GM19239 (cell line): ENCODE measurements at regions not wholly inside any gene's neighbourhood (a gene's known extent, or its start where the extent isn't known, plus 50 kb on each side); places are given as distances from the start of the nearest gene placed in this dataset.
A peak's percentile ranks its signal among the peaks of the same experiment; 100 is the strongest.
"Not testable (repeated sequence)": the region's sequence is repeated elsewhere in the genome, so short reads cannot be mapped to it uniquely, and the experiment has no call there.

Experiments used
- DNase-seq: peaks from one replicate; pipeline ENCODE4 v3.0.0; 2011; ENCODE audit warnings: low spot score; ENCODE audit not compliant: insufficient read length
- FAIRE-seq: peaks from 2 replicates; lab custom pipeline; 2011; peaks lifted over from hg19 to GRCh38; lab: Jason Lieb, UNC

DNA sequence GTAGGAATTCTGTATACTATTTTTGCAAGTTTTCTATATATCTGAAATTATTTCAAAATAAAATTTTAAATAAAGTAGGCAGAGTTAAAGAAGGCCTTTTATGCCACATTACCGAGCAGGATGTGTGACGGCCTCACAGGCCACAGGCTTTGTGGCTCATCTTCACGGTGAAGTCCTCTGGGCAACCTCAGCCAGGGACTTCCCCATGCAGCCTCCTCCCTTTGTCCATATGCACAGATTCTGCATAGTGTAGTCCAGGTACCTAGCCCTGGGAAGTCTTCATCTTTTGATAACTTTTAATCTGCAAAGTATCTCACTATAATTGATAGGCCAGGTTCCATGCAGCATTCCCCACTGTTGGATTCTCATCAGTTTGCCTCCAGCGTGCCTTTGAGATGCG lies 62.8 kb downstream of the ARHGAP11B start:
- DNase-seq, FAIRE-seq: not testable (repeated sequence)

DNA sequence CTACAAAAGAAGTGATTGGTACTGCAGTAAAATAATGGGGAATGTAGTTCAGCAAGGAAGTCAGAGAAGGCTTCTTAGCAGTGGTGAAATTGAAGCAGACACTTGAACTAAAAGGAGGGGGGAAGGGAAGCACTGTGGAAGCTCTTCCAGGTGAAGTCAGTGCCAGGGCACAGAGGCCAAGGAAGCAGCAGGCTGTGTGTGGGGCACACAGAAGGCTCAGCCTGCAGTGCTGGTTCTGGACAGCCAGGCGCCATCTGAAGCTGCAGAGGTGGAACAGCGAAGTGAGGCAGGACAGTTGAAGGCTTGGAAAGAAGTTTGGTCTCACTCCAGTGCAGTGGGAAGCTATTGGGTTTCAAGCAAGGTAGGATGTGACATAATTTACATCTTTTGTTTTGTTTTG lies 64.2 kb downstream of the ARHGAP11B start:
- not testable (repeated sequence) for DNase-seq
- peak; percentile 4 for FAIRE-seq

DNA sequence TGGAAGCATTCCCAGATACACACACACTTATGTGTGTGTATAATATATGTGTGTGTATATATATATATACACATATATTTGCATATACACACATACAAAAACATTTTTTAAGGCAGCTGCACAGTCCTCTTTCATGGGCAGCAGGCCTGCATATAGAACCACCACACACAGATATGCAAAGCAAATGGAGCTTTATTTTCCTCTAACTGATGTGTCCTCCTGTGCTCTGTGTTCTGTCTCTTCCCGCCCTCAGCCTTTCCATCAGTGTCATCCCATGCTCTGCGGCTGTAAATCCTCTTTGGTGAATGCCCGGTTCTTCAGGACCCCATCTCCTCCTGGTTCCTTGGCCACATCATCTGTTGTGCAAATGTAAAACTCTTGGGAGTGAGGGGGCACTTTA lies 69.9 kb downstream of the ARHGAP11B start:
- not testable (repeated sequence) for FAIRE-seq, DNase-seq

DNA sequence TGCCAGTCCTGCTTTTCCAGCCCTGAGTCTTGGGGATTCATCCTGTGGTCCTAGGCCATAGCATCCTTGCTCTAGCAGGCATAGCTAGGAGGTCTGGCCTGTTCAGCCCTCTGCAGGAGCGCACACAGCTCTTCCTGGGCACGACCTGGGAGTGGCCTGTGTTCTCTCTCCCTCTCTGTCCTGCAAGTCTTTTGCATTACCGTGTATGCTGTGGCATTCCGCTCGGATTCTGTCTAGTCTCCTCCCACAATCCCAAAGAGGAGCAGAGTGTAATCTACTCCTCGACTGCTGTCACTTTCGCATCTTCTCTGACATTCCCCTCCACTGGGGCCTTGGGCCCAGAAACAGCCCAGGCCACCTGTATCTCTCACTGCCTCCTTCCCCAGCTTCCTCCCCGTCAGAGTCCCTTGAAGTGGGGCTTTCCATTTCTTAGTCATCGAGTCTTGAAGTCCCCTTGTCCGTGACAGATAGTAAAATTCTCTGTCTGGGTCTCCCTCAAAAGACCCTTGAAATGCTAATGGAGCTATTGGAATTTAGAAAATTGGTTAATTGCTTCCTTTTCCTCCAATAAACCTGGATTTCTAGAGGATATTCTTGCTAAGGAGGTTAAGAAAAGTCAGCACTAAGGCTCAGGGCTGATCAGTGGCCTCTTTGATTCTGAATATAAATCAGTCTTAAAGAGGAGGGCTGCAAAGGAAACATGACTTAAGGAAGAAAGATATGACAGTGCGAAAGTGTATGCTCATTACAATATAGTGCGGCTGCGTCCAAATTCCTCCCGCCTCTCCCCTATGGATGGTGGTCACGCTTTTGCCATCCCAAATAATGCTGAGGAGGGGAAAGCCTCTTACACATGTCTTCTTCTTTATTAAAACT lies 70.7 kb downstream of the ARHGAP11B start:
- peak; percentile 98 for FAIRE-seq
- DNase-seq: not testable (repeated sequence)

DNA sequence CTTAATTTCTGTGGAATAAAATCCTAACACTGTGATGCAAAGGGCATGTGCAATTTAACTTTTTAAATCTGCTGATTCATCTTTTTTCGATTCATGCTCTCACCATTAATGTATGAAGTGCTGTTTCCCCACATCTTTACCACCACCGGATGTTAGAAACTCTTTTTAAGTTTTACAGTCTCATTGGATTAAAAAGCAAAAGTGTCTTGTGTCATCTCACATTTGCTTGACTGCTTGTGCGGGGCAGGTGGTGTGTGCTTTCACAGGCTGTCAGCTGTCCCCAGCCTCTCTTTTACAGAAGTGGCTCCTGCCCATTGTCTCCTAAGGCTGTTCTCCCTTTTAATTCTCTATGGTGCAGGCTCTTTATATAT lies 71.4 kb downstream of the ARHGAP11B start:
- DNase-seq, FAIRE-seq: not testable (repeated sequence)

DNA sequence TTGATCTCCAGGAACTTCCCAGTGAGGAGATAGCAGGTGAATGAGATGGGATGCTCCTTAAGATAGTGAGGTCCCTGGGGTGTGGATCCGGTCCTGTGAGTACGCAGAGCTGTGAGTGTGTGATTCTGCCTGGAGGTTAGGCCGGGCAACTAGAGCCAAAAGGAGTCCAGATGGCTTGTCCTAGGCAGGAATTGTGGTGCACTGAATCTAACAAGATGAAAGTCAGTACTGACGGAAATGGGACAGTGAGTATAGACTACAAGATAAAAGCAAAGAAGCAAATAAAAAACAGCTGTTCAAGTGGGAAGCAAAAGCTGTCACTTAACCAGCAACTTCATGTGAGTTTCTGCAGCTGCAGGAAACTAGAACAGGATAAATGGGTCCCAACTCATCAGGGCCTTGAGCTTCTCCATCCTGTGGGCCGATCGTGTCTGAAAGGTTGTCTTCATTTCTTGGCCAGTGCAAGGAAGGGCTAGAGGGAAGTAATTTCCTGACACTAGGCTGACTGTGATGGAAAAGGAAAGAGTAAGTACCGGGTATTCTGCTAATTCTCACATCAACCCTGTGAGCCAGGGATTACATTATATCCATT lies 74.2 kb downstream of the ARHGAP11B start:
- not testable (repeated sequence) for DNase-seq

GRCh38 chr15:30707976-30708685 lies 82.2 kb downstream of the ARHGAP11B start:
- FAIRE-seq: not testable (repeated sequence)

More for the DNA sequence above, 74.2 kb downstream of the ARHGAP11B start:
- peak; percentile 91 for FAIRE-seq

DNA sequence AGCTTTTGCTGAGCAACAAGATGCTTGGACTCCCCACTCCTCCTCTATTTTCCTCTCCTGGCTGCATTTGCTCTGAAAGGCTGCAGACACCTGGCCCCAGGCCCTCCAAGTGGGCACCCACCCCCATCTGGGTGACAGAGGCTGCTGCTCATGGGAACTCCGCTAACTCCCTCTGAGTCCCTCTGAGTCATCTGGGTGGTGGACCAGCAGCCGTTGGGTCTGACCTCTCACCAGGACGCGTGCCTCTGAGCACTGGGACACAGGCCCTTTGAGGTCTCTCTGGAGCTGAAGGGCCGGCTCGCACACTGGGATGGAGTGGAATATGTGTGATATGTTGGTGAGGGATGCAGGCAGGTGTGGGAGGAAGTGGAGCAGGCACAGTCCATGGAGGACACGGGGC lies 82.9 kb downstream of the ARHGAP11B start:
- FAIRE-seq, DNase-seq: not testable (repeated sequence)

More at GRCh38 chr15:30707976-30708685, 82.2 kb downstream of the ARHGAP11B start:
- not testable (repeated sequence) for DNase-seq

DNA sequence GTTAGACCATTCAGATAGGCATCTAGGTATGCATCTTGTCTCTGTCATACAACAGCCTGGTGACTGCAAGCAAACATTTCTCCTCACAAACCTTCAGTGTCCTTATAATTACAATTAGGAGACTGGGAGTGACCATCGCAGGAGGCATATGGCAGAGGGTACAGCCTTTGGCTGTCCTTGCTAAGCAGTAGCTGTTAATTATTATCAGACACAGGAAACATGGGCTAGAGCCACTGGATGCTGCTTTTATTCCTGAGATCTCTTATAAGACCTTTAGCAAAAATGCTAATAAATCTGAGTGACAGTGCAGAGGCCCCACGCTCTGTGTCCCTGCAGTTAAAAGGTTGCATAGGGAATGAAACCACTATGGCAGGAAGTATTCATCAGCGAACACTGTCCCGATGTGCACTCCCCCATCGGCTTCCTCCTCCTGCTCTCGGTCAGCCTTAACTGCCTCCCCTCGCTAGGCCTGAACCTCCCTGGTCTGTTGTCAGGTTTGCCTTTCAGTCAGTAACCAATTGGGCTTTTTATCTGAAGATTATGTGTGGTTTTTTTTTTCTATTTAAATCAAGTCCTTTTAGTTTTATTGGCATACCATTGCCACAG lies 92.2 kb downstream of the ARHGAP11B start:
- FAIRE-seq: peak; percentile 21
- peak; percentile 1 for DNase-seq

- DNase-seq, FAIRE-seq: not testable (repeated sequence)
Observed at GRCh38 chr15:30719363-30719762, 93.4 kb downstream of the ARHGAP11B start.

- peak; percentile 49 for FAIRE-seq
- not testable (repeated sequence) for DNase-seq
Observed at GRCh38 chr15:30720825-30721224, 94.9 kb downstream of the ARHGAP11B start.

DNA sequence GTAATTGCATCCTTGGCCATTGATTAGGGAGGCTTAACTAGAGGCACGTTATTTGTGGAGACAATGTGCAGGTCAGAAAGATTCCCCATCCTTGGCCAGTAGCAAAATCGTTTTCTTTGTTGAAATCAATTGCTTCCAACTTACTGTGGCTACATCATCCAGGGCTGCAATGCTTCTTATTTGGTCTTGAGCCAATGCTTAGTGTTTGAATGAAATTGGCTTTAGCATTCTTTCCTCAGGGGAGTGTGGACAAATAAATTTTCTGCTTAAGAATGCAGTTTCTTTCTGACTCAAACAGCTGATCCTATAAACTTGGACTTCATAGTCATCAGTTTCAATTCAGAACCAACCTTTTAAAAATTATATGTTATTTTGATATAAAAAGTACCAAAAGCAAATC lies 95.6 kb downstream of the ARHGAP11B start:
- FAIRE-seq, DNase-seq: not testable (repeated sequence)

DNA sequence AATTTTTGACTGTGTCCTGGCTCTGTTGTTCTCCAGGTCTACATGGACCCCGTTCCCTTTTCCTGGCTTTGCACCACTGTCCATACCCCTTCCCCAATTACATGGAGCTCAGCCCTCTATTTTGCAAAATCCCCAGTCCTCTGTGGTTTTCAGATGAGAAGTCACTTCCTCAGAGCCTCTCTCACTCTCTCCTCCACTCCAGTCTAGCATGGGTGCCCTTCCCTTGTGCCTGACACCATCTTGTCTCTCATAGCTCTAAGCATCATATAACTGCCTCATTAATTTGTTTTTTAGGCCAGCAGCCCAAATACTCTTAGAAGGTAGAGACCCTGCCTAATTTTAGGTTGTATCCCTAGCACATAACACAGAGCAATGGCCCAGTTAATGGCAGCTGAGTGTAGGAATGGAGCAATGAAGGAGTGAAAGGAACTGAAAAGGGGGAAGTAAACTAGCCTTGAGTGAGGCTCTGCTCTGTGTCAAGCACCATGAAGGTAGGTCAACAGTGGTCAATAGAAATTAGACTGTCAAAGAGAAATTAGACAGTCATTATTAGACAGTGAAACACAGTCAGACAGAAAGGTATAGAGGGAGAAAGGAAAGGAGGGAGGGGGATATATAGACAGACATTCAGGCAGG lies 97.7 kb downstream of the ARHGAP11B start:
- DNase-seq, FAIRE-seq: not testable (repeated sequence)

GRCh38 chr15:30729880-30730590 lies 104.1 kb downstream of the ARHGAP11B start:
- FAIRE-seq, DNase-seq: not testable (repeated sequence)

DNA sequence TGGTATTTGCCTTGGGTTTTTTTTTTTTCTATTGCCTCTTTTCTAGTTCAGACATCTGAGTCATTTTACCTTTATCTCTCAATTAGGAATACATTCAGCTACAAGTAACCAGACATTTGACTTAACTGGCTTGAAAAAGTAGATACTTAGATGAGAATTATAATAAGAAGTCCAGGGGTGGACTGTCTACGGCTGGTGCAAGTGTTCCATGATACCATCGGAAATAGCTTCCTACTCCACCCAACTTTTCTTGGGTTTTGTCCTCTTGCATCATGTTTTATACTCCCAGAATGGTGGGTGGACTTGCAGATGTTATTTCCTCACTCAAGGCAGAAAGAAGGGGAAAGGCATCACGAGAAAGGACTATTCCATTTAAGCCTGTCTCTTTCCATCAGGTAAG lies 104.7 kb downstream of the ARHGAP11B start:
- DNase-seq, FAIRE-seq: not testable (repeated sequence)

- not testable (repeated sequence) for FAIRE-seq, DNase-seq
Observed at GRCh38 chr15:30732100-30732499, 106.2 kb downstream of the ARHGAP11B start.

DNA sequence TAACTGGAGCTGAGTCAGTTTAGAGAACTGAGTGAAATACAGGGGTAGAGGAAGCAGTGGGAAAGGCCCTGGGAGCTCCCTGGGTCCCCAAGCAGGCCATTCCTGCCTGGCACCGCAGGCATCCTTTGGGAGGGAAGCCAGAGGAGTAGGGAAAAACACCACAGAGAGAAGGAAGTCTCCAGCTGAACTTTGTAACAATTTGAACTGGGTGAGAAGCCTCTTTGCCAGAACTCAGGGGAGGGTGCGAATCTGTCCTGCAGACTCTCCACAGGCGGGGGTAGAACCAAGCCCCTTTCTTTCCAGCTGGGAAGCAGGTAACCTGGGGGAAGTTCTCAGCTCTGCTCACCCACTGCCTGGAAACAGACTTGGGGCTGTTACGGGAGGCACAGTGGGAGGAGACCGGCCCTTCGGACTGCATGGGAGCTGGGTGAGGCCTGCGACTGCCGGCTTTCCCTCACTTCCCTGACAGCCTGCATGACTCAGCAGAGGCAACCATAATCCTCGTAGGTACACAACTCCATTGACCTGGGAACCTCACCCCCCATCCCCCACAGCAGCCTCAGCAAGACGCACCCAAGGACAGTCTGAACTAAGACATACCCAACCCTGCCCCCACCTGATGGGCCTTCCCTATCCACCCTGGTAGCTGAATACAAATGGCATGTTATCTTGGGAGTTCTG lies 110.1 kb downstream of the ARHGAP11B start:
- FAIRE-seq: not testable (repeated sequence)

DNA sequence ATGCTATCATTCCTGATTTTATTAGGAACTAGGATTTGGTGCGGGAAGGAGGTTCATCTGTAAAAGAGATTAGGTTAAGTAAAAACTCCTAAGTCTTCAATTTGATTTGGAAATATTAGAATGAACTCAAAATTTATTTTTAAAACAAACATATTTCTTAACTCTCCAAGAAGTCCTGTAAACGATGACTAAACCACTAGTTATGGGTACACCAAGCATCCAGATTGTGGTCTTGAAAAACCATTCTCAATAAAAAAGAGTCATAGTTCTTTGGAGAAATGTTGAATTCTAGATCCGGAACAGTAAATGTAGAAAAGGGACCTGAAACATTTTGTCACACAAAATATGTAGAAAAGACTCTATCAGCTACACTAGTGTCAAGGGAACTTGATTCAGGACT lies 116.9 kb downstream of the ARHGAP11B start:
- not testable (repeated sequence) for DNase-seq, FAIRE-seq

More for the DNA sequence above, 110.1 kb downstream of the ARHGAP11B start:
- not testable (repeated sequence) for DNase-seq
